ENCODE measurements at regions not wholly inside any gene's neighbourhood (a gene's known extent, or its start where the extent isn't known, plus 50 kb on each side); places are given as distances from the start of the nearest gene placed in this dataset.
"Not testable (repeated sequence)": the region's sequence is repeated elsewhere in the genome, so short reads cannot be mapped to it uniquely, and the experiment has no call there.

DNA sequence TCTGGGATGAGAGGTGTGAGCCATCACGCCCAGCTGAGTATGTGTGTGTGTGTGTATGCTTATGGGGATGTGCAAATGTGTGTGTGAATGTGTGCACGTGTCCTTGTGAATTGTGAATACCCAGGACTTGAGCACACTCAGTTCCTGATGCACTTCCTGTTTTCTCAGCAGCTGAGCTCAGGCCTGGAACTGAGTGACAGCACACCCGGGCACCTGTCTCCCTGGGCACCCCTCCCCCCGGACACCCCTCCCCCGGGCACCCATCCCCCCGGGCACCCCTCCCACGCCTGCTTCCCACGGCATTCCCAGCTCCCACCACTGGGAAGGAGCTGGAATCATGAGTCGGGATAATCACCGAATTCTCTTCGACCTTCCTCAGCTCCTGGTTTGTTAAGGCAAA is 2744.1 kb upstream of the TPTE start:
- TF ChIP-seq, protein P1, sequence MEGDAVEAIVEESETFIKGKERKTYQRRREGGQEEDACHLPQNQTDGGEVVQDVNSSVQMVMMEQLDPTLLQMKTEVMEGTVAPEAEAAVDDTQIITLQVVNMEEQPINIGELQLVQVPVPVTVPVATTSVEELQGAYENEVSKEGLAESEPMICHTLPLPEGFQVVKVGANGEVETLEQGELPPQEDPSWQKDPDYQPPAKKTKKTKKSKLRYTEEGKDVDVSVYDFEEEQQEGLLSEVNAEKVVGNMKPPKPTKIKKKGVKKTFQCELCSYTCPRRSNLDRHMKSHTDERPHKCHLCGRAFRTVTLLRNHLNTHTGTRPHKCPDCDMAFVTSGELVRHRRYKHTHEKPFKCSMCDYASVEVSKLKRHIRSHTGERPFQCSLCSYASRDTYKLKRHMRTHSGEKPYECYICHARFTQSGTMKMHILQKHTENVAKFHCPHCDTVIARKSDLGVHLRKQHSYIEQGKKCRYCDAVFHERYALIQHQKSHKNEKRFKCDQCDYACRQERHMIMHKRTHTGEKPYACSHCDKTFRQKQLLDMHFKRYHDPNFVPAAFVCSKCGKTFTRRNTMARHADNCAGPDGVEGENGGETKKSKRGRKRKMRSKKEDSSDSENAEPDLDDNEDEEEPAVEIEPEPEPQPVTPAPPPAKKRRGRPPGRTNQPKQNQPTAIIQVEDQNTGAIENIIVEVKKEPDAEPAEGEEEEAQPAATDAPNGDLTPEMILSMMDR (IDR thresholded peaks at IDR 0.05) = not testable (repeated sequence)
- TF ChIP-seq POLR2A, EP300, POLR2AphosphoS5 (IDR thresholded peaks at IDR 0.05): not testable (repeated sequence)

All from sigmoid colon (tissue), 4 donors.